Caco-2 (cell line): ENCODE measurements at regions not wholly inside any gene's neighbourhood (a gene's known extent, or its start where the extent isn't known, plus 50 kb on each side); places are given as distances from the start of the nearest gene placed in this dataset.

ENCODE experiments used
- BruUV-seq: library from RNA; stranded (reverse); fragments of 400-500 nt; replicated peaks from 2 replicates; lab custom pipeline; 2021; lab: Mats Ljungman, UMichigan
- CTCF ChIA-PET: fragments of 300-600 bp; sonication (Branson Sonifier 250); formaldehyde crosslinking; loops from one replicate; lab custom pipeline; 2022; ENCODE audit warnings: antibody characterized with exemption; lab: Charles Lee
- POLR2A ChIA-PET: fragments of 300-600 bp; sonication (Branson Sonifier 250); formaldehyde crosslinking; loops from one replicate; lab custom pipeline; 2022; ENCODE audit warnings: antibody characterized with exemption; lab: Charles Lee
- DNase-seq, 2 experiments: peaks; one replicate each; pipeline versions ENCODE4 v3.0.0 to v3.0.0-alpha.2; 2020 to 2022
- H3K27me3 ChIP-seq: replicated peaks from 2 replicates; pipeline ENCODE4 v1.6.0; 2011; ENCODE audit warnings: low read length; ENCODE audit not compliant: control insufficient read depth, insufficient read depth
- H3K36me3 ChIP-seq: 2 replicates; pipeline ENCODE4 v1.5.1; 2011; ENCODE audit warnings: low read length; ENCODE audit not compliant: control insufficient read depth, insufficient read depth
- H3K4me1 ChIP-seq: fragments of 250-450 bp; sonication (Bioruptor Pico); 2 replicates; pipeline ENCODE4 v1.5.1; 2020; ENCODE audit warnings: mild to moderate bottlenecking
- H3K4me3 ChIP-seq: 2 replicates; pipeline ENCODE4 v1.5.1; 2011; ENCODE audit warnings: low read depth, mild to moderate bottlenecking, control low read depth, low read length
- H3K9me3 ChIP-seq: fragments of 250-450 bp; sonication (Bioruptor Pico); 2 replicates; pipeline ENCODE4 v1.5.1; 2020; ENCODE audit warnings: mild to moderate bottlenecking, moderate library complexity
- H3K27ac Mint-ChIP-seq: one replicate; pipeline ENCODE4 v1.8.0; 2022; ENCODE audit warnings: mixed read lengths; ENCODE audit not compliant: unreplicated experiment
- H3K27me3 Mint-ChIP-seq: one replicate; pipeline ENCODE4 v1.8.0; 2022; ENCODE audit warnings: mixed read lengths; ENCODE audit not compliant: insufficient read depth, unreplicated experiment
- H3K36me3 Mint-ChIP-seq: one replicate; pipeline ENCODE4 v1.8.0; 2022; ENCODE audit warnings: mild to moderate bottlenecking, mixed read lengths; ENCODE audit not compliant: insufficient read depth, unreplicated experiment
- H3K4me1 Mint-ChIP-seq: one replicate; pipeline ENCODE4 v1.8.0; 2022; ENCODE audit warnings: low read depth, mixed read lengths; ENCODE audit not compliant: unreplicated experiment
- H3K4me3 Mint-ChIP-seq: one replicate; pipeline ENCODE4 v1.8.0; 2022; ENCODE audit warnings: mild to moderate bottlenecking, moderate library complexity, mixed read lengths; ENCODE audit not compliant: unreplicated experiment
- H3K9me3 Mint-ChIP-seq: one replicate; pipeline ENCODE4 v1.8.0; 2022; ENCODE audit warnings: mixed read lengths; ENCODE audit not compliant: unreplicated experiment
- CTCF ChIP-seq, 2 experiments: fragments of 200-600 bp in 1 of 2; IDR thresholded peaks; 1 replicate in 1 of 2; 2 replicates in 1 of 2; pipeline versions ENCODE4 v1.5.1 to v1.8.0; 2011 to 2022; ENCODE audit warnings: antibody characterized with exemption in 1 of 2, control low read depth in 1 of 2, inconsistent platforms in 1 of 2, low read depth in 1 of 2, low read length in 1 of 2, mild to moderate bottlenecking in 1 of 2, moderate library complexity in 1 of 2; ENCODE audit not compliant: insufficient read depth in 1 of 2, severe bottlenecking in 1 of 2, unreplicated experiment in 1 of 2
- intact Hi-C: fragments of 100-400 bp; cut with micrococcal nuclease; formaldehyde crosslinking; loops from one replicate; pipeline ENCODE4 v1.10.0; 2022; ENCODE audit not compliant: unreplicated experiment

DNA sequence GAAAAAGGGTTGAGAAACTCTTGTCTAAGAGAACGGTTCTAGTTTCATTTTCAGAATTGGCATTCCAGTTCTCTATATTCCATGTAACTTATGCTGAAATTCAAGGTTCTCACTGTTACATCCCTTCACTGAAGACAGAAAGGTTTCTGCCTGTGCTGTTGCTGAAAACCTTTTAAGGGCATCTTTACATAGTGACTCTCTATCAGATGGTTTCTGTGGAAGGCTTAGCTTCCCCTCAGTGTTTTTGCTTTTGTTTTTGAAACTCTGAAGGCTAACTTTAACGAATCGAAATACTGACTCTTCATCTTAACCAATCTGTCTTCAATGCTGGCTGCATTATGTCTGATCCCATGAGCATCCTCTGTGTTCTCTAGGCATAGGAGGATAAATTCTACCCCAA is 1286.2 kb upstream of the EYS start:
- Mint-ChIP-seq H3K27ac (no peak overlapping the region), H3K27me3 (no peaks in the 10 kb centered on the region), H3K4me1 (no peaks in the 10 kb centered on the region), H3K9me3 (peaks cover 4% of the 10 kb centered on the region), H3K4me3 (no peak overlapping the region), H3K36me3 (no peaks in the 10 kb centered on the region)
- intact Hi-C loops, result no loop called here
- ChIA-PET CTCF (no interaction called here), POLR2A (no interaction called here)
- TF ChIP-seq CTCF (IDR thresholded peaks at IDR 0.05; ENCODE audit: insufficient read depth in 1 of 2, low read depth in 1 of 2, low read length in 1 of 2, severe bottlenecking in 1 of 2, unreplicated experiment in 1 of 2), result no peak
- Histone ChIP-seq H3K27me3 (no peaks in the 10 kb centered on the region), H3K4me1 (no peaks in the 10 kb centered on the region), H3K9me3 (peaks cover 2% of the 10 kb centered on the region; the same call in 1 of the 2 replicates), H3K36me3 (no peaks in the 10 kb centered on the region), H3K4me3 (no peak overlapping the region)
- no peak for DNase-seq
- no TSS peak for BruUV-seq

- Mint-ChIP-seq H3K9me3 (peaks cover 10% of the 10 kb centered on the region), H3K4me3 (no peak overlapping the region), H3K4me1 (peaks cover 4% of the 10 kb centered on the region), H3K27me3 (no peaks in the 10 kb centered on the region), H3K27ac (no peak overlapping the region), H3K36me3 (no peaks in the 10 kb centered on the region)
- Histone ChIP-seq H3K4me1 (no peaks in the 10 kb centered on the region), H3K4me3 (no peak overlapping the region), H3K36me3 (no peaks in the 10 kb centered on the region), H3K9me3 (peaks cover 2% of the 10 kb centered on the region; the same call in 1 of the 2 replicates), H3K27me3 (no peaks in the 10 kb centered on the region)
- TF ChIP-seq CTCF (IDR thresholded peaks at IDR 0.05; ENCODE audit: insufficient read depth in 1 of 2, low read depth in 1 of 2, low read length in 1 of 2, severe bottlenecking in 1 of 2, unreplicated experiment in 1 of 2), result no peak
- CTCF ChIA-PET, result no interaction called here
- no peak for DNase-seq
- POLR2A ChIA-PET, result no interaction called here
- intact Hi-C loops, result no loop called here
- BruUV-seq, result no TSS peak
Measured at GRCh38 chr6:66992660-66993059, 1285.6 kb upstream of the EYS start.

DNA sequence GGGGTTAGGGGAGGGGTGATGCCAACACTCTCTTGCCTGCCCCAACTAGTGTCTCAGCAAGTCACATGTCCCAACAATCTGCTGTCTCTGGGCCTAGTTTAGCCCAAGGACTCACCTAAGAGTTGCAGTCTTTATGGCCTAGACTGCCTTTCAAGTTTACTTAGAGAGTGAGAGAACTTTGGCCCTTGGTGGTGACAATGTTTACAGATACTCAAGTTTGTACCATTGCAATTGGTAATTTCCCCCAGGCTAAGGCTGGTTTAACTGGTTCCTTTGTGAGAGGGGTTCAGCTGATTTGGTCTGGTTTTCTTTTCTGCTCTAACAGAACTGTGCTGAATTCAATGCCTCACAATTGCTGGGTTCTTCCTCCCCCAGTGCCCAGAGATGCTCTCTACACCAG is 1279.9 kb upstream of the EYS start:
- intact Hi-C loops, result loop anchor here (1.0 kb wide), 1 partner anchor 23 kb away; no protein-coding TSS in a partner anchor
- H3K36me3 Mint-ChIP-seq, result no peaks in the 10 kb centered on the region
- peaks cover 13% of the 10 kb centered on the region for H3K4me1 ChIP-seq
- ChIA-PET CTCF (no interaction called here), POLR2A (no interaction called here)
- H3K27ac Mint-ChIP-seq, result peak overlapping the region; percentile 85
- H3K4me3 Mint-ChIP-seq, result peak overlapping the region; percentile 49
- H3K27me3 Mint-ChIP-seq, result no peaks in the 10 kb centered on the region
- no peaks in the 10 kb centered on the region for H3K36me3 ChIP-seq
- TF ChIP-seq CTCF (IDR thresholded peaks at IDR 0.05; ENCODE audit: insufficient read depth in 1 of 2, low read depth in 1 of 2, low read length in 1 of 2, severe bottlenecking in 1 of 2, unreplicated experiment in 1 of 2), result no peak
- peaks cover 30% of the 10 kb centered on the region for H3K9me3 Mint-ChIP-seq
- peaks cover 14% of the 10 kb centered on the region for H3K4me1 Mint-ChIP-seq
- no peaks in the 10 kb centered on the region for H3K27me3 ChIP-seq
- peak; percentile 61 to 72 for DNase-seq
- no peak overlapping the region for H3K4me3 ChIP-seq
- 0 out of 2 replicates have a peak, but pooled peaks cover 5% of the 10 kb centered on the region for H3K9me3 ChIP-seq
- no TSS peak for BruUV-seq
